ENCODE measurements at regions not wholly inside any gene's neighbourhood (a gene's known extent, or its start where the extent isn't known, plus 50 kb on each side); places are given as distances from the start of the nearest gene placed in this dataset.
"Not testable (repeated sequence)": the region's sequence is repeated elsewhere in the genome, so short reads cannot be mapped to it uniquely, and the experiment has no call there.

GRCh38 chr2:168335254-168335653, 87.9 kb upstream of the STK39 start:
- not testable (repeated sequence) for TF ChIP-seq POLR2A, CTCF (IDR thresholded peaks at IDR 0.05)

All from vagina (tissue), 2 donors.